Activated naive CD8-positive, alpha-beta T cell treated with anti-CD3 and anti-CD28 coated beads for 36 hours (primary cell): ENCODE measurements at regions not wholly inside any gene's neighbourhood (a gene's known extent, or its start where the extent isn't known, plus 50 kb on each side); places are given as distances from the start of the nearest gene placed in this dataset.

ENCODE experiments used
- DNase-seq: peaks from one replicate; pipeline ENCODE4 v3.0.0; 2021
- H3K27ac Mint-ChIP-seq: one replicate; pipeline ENCODE4 v1.8.0; 2022; ENCODE audit warnings: mild to moderate bottlenecking, moderate library complexity, mixed read lengths
- H3K27me3 Mint-ChIP-seq: one replicate; pipeline ENCODE4 v1.8.0; 2022; ENCODE audit warnings: mild to moderate bottlenecking, mixed read lengths
- H3K36me3 Mint-ChIP-seq: one replicate; pipeline ENCODE4 v1.8.0; 2021; ENCODE audit warnings: mild to moderate bottlenecking, mixed read lengths
- H3K4me1 Mint-ChIP-seq: one replicate; pipeline ENCODE4 v1.8.0; 2021; ENCODE audit warnings: mixed read lengths
- H3K4me3 Mint-ChIP-seq: one replicate; pipeline ENCODE4 v1.8.0; 2022; ENCODE audit warnings: mild to moderate bottlenecking, moderate library complexity, mixed read lengths
- H3K9me3 Mint-ChIP-seq: one replicate; pipeline ENCODE4 v1.8.0; 2022; ENCODE audit warnings: mixed read lengths

DNA sequence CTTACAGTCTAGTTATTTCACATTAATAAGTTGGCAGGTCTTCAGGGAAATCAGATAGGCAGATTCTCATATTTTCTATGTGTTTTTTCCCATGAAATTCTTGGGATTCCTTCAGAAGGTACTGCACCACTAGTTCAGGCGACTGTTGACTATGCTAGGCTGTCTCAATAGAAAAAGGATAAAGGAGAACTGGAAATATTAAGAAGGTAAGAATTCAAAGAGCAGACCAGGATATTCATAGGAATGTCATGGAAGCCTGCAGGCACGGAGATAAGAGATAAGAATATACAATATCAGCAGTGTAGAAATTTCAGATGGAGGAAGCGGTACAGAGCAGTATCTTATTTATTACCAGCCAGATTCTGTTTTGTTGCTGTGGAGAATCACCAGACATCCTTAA is 432.1 kb upstream of the MDFIC2 start:
- H3K36me3 Mint-ChIP-seq, result no peaks in the 10 kb centered on the region
- H3K9me3 Mint-ChIP-seq, result no peaks in the 10 kb centered on the region
- no peak for DNase-seq
- no peak overlapping the region for H3K27ac Mint-ChIP-seq
- H3K27me3 Mint-ChIP-seq, result peaks cover 28% of the 10 kb centered on the region
- no peak overlapping the region for H3K4me3 Mint-ChIP-seq
- H3K4me1 Mint-ChIP-seq, result no peaks in the 10 kb centered on the region

DNA sequence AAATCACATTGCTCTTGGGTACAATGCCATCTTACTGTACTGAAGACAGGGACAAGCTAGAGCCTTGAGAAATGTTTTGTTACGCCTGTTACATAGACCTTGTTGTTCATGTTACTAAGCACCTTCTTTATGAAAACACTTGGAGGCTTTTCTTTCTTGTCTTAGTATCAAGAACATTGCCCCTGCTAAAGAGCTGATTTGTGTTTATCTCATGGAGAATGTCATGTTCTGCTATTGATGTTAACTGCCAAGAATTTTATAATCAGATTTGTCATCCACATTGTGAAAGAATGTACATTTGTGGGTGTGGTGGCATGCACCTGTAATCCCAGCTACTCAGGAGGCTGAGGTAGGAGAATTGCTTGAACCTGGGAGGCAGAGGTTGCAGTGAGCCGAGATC is 431.3 kb upstream of the MDFIC2 start:
- Mint-ChIP-seq H3K4me3 (no peak overlapping the region), H3K27me3 (peaks cover 22% of the 10 kb centered on the region), H3K27ac (no peak overlapping the region), H3K9me3 (no peaks in the 10 kb centered on the region), H3K4me1 (no peaks in the 10 kb centered on the region), H3K36me3 (no peaks in the 10 kb centered on the region)
- DNase-seq, result no peak

DNA sequence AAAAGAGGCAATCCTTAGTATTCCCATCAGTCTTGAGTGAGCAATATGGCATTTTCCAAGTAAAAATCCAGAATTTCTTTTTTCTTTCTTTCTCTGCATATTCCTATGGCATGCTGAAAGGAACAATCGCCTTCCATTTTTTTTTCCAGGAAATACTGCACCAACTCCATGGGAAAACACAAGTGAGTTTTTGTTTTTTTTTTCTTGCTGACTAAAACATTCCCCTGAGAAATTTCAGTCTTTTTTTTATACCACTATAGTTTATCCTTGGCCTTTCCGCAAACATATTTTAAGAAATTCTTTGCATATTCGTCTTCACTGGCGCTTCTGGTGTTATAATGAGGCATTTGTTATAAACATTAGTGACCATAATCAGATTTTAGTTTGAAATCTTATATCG is 429.6 kb upstream of the MDFIC2 start:
- no peaks in the 10 kb centered on the region for H3K9me3 Mint-ChIP-seq
- H3K4me3 Mint-ChIP-seq, result no peak overlapping the region
- H3K27ac Mint-ChIP-seq, result no peak overlapping the region
- DNase-seq, result no peak
- H3K27me3 Mint-ChIP-seq, result peaks cover 9% of the 10 kb centered on the region
- H3K36me3 Mint-ChIP-seq, result no peaks in the 10 kb centered on the region
- H3K4me1 Mint-ChIP-seq, result peaks cover 9% of the 10 kb centered on the region

DNA sequence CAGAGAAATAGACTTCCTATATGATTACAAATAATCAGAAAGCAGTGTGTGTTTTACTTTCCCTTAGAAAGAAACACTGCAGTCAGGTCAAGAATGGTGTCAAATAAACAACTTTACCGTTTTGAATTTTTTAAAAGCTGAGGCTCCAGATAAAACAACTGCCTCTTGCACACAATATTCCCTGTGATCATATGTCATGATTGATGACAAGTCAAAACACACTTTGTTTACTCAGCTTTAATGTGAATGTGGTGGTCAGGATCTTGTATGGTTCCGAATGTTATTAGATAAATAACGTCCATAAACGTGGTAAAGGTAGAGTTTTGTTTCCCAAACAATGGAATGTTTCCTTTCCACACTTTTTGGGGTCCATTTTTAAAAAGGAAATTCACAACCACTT is 428.4 kb upstream of the MDFIC2 start:
- H3K36me3 Mint-ChIP-seq, result no peaks in the 10 kb centered on the region
- no peak overlapping the region for H3K4me3 Mint-ChIP-seq
- H3K4me1 Mint-ChIP-seq, result peaks cover 9% of the 10 kb centered on the region
- H3K27ac Mint-ChIP-seq, result no peak overlapping the region
- H3K27me3 Mint-ChIP-seq, result peaks cover 9% of the 10 kb centered on the region
- no peaks in the 10 kb centered on the region for H3K9me3 Mint-ChIP-seq
- DNase-seq, result no peak

DNA sequence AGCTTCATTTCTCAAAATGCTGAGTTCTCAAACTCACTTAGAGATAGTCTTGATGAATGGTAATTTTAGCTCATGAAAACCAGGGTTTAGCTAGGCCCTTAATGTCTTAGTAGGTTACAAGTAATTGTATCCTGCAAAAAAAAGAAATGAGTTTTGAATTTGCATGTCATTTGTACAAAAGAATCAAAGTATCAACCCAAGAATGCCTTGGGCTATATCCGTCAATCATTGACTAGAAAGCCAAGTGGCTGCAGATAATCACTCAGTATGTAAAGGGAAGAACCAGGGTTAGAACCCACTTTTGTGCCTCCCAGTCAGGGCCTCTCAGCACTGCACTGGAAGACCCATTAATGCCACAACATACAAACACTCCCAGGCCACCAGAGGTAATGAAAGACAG is 427.6 kb upstream of the MDFIC2 start:
- Mint-ChIP-seq H3K36me3 (no peaks in the 10 kb centered on the region), H3K27ac (no peak overlapping the region), H3K27me3 (peaks cover 9% of the 10 kb centered on the region), H3K4me1 (peaks cover 9% of the 10 kb centered on the region), H3K9me3 (no peaks in the 10 kb centered on the region), H3K4me3 (no peak overlapping the region)
- DNase-seq, result no peak

DNA sequence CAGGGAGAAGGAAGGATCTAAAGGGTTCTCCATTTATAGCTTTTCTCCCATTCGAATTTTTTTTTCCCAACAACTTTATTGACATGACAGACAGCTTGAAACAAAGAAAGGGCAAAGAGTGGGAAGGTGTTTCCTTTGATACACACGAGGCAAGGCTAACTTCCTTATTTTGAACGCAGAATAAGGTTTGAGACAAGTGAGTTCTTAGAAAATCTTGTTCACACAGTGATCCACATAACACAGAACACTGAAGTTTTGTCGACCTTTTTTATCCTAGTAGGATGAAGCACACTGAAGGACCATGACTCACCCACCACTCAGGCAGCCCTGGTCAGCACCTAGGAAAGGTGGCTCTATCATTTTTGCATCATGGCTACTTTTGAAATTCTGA is 425.8 kb upstream of the MDFIC2 start:
- H3K27me3 Mint-ChIP-seq, result peaks cover 7% of the 10 kb centered on the region
- no peak overlapping the region for H3K27ac Mint-ChIP-seq
- H3K36me3 Mint-ChIP-seq, result no peaks in the 10 kb centered on the region
- H3K4me1 Mint-ChIP-seq, result peaks cover 9% of the 10 kb centered on the region
- DNase-seq, result no peak
- H3K9me3 Mint-ChIP-seq, result no peaks in the 10 kb centered on the region
- H3K4me3 Mint-ChIP-seq, result no peak overlapping the region

DNA sequence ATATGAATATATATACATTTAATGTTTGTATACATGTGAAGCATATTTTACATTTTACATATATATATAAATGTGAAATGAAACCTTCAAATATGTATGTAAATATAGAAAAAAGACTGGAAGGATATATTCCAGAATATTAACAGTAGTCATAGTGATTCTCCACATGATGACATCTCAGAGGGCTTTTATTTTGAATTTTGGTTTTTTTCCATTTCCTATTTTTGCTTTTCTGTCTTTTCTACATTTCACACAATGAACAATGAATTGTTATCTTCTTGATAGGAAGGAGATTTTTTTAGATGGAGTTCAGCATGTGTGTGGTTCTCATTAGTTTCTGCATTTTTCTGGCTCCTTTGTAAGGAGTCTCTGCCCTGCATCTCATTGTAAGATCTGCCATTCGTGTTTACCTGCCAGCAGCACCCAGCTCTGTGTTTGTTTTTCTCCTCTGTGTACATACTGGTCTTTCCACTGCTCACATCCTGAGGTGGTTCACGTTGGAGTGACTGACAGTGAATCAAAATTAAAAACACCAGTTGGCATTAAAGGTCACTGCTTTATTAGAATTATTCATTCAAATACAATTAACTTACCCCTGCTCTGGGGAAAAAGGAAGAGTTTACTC is 425.3 kb upstream of the MDFIC2 start:
- no peaks in the 10 kb centered on the region for H3K9me3 Mint-ChIP-seq
- H3K27ac Mint-ChIP-seq, result no peak overlapping the region
- peaks cover 9% of the 10 kb centered on the region for H3K4me1 Mint-ChIP-seq
- no peak for DNase-seq
- H3K36me3 Mint-ChIP-seq, result no peaks in the 10 kb centered on the region
- peaks cover 7% of the 10 kb centered on the region for H3K27me3 Mint-ChIP-seq
- no peak overlapping the region for H3K4me3 Mint-ChIP-seq

DNA sequence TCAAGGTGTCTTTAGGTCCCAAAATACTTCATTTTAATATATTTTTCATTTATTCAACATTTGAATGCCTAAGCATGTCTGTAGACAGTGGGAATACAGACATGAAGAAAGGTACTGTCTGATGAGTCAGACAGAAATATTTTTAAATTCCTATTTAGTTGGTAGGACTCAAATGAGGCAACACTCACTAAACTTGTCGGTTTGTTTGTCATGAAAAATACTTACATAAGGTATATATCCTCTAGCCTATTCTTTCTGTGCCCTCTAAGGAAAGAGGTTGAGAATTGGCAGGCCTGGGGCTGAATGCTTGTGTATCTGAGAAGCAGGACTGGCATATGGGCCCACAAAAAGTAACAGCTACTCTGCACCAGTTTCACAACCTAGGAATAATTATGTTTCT is 423.6 kb upstream of the MDFIC2 start:
- Mint-ChIP-seq H3K9me3 (no peaks in the 10 kb centered on the region), H3K36me3 (no peaks in the 10 kb centered on the region), H3K4me3 (no peak overlapping the region), H3K4me1 (peaks cover 9% of the 10 kb centered on the region), H3K27ac (no peak overlapping the region), H3K27me3 (peaks cover 5% of the 10 kb centered on the region)
- no peak for DNase-seq

DNA sequence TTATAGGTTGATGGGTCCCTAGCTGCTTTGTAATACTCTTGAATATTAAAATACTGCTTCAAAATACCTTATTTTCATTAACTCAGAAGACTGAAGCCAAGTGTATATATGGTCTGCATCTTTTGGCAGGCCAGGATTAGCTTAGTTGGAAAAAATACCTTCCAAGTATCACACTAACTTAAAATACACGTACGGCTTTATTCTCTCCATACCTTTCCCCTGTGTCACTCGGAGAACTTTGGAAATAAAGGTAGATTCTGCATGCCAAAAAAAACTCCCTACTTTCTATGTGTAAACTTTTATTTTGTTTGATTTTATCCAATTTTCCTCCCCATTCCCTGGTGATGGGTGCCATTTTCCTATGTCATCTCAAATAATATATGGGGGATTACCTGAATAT is 422.3 kb upstream of the MDFIC2 start:
- Mint-ChIP-seq H3K27me3 (peaks cover 5% of the 10 kb centered on the region), H3K9me3 (no peaks in the 10 kb centered on the region), H3K27ac (no peak overlapping the region), H3K36me3 (no peaks in the 10 kb centered on the region), H3K4me1 (peaks cover 9% of the 10 kb centered on the region), H3K4me3 (no peak overlapping the region)
- DNase-seq, result no peak

DNA sequence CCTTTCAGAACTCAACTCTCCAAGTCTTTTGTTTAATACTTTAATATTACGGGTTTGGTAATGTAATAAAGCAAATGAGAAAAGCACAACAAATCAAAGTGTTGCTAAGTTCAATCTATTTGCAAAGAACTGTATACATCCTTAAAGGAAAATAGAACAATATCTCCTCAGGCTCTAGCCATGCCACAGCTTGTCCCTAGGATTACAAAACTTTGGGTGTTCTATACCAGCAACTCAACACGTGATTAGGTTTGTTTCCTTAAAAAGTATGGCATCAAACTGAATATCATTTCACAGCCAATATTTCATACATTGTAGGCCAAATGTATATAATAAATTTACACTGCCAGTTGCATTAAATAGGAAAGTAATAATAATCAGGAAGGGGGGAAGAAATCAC is 418.6 kb upstream of the MDFIC2 start:
- no peaks in the 10 kb centered on the region for H3K36me3 Mint-ChIP-seq
- H3K27me3 Mint-ChIP-seq, result peaks cover 5% of the 10 kb centered on the region
- no peak overlapping the region for H3K27ac Mint-ChIP-seq
- H3K9me3 Mint-ChIP-seq, result no peaks in the 10 kb centered on the region
- no peaks in the 10 kb centered on the region for H3K4me1 Mint-ChIP-seq
- no peak for DNase-seq
- H3K4me3 Mint-ChIP-seq, result no peak overlapping the region

DNA sequence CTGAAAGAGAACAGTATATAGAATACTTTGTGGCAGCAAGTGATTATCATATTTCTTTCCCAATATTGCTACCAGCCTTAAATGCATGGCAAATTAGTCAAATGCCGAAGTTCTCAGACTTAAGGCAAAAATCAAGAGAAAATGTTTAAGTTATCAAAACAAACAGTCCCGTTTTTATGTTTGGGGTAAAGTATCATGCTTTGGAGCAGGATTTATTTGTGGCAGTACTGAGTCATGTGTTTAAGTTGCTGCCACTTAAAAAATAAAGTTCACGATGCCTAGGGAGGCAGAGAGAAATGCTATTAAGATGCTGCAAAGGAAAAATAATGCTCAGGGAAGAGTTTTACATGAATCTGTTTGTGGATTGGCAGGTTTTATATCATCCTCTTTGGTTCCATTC is 417.4 kb upstream of the MDFIC2 start:
- H3K4me3 Mint-ChIP-seq, result no peak overlapping the region
- no peak for DNase-seq
- H3K27ac Mint-ChIP-seq, result no peak overlapping the region
- no peaks in the 10 kb centered on the region for H3K4me1 Mint-ChIP-seq
- no peaks in the 10 kb centered on the region for H3K9me3 Mint-ChIP-seq
- no peaks in the 10 kb centered on the region for H3K36me3 Mint-ChIP-seq
- peaks cover 5% of the 10 kb centered on the region for H3K27me3 Mint-ChIP-seq

DNA sequence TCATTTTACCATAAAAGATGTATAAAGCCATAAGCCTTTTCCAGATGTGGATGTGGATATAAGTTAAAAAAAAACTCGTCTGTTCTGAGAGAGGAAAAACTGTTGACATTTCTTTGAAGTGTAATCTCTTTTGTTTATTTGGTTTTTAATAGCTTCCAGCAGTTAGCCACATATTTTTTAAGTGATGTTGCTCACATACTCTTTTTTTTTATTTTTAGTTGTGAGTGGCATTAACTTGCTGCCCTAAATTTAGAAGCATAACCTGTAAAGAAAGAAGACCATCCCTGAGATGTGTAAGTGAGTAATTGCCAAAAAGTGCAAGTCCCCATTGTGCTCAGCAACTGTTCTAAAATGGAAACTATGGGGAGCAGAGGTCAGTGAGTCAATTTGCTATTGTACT is 415.9 kb upstream of the MDFIC2 start:
- no peak overlapping the region for H3K4me3 Mint-ChIP-seq
- H3K27ac Mint-ChIP-seq, result no peak overlapping the region
- H3K36me3 Mint-ChIP-seq, result no peaks in the 10 kb centered on the region
- DNase-seq, result no peak
- no peaks in the 10 kb centered on the region for H3K9me3 Mint-ChIP-seq
- H3K27me3 Mint-ChIP-seq, result peaks cover 9% of the 10 kb centered on the region
- H3K4me1 Mint-ChIP-seq, result no peaks in the 10 kb centered on the region

DNA sequence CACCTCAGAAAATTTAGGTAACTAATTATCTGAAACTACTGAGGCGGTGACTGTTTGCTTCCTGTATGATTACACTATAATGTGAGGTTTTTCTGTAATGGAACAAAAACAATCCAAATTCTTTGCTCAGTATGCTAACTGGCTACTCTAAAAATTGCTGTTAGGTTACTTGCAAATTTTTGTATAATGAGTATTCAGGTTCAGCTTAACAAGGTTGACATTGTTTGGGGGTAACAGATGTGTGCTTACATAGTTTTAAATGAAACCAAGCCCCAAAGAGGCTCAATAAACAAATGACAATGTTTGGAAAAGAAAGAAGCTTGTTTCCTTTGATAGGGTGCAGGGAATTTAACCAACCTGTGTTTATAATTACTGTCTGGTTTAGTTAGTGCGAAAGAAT is 414.5 kb upstream of the MDFIC2 start:
- Mint-ChIP-seq H3K27ac (no peak overlapping the region), H3K27me3 (peaks cover 4% of the 10 kb centered on the region), H3K4me1 (no peaks in the 10 kb centered on the region), H3K36me3 (no peaks in the 10 kb centered on the region), H3K4me3 (no peak overlapping the region), H3K9me3 (no peaks in the 10 kb centered on the region)
- no peak for DNase-seq

DNA sequence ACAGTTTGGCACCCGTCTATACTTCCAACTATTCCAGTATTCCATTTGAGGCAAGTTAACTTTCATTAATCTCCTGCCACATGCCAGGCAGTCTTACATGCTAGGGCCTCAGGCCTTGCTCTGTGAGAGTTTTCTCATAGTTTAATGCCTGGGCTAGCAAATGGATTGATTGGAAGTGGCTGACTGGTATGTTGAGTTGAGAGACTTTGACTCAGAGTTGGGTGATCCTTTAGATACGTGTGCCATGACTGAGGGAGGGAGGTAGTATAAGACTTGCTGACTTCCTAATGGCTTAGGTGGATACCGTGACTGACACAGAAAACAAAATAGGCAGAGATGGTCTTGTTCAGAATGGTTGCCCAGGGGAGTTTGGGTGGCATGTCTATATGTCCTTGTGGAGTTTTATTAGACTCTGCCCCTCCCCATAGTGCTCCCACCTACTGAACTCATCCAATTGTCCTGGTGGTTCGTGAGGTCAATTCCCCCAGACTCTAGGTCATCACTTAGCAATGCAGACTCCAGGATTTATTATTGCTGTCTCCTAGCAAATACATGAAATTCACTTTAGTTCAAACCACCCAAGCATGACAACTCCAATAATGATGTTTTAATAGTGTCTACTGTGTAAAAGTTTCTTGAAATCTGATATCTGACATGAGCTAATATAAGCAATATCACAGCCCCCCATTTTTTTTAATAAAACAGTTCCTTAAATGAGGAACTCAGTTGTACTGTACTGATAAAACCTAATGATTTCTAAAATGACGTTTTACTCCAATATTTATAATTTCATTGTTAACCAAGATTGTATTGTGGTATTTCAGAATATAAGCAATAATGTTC is 413.9 kb upstream of the MDFIC2 start:
- H3K36me3 Mint-ChIP-seq, result no peaks in the 10 kb centered on the region
- no peak overlapping the region for H3K27ac Mint-ChIP-seq
- H3K27me3 Mint-ChIP-seq, result peaks cover 4% of the 10 kb centered on the region
- no peak for DNase-seq
- no peaks in the 10 kb centered on the region for H3K9me3 Mint-ChIP-seq
- H3K4me3 Mint-ChIP-seq, result no peak overlapping the region
- no peaks in the 10 kb centered on the region for H3K4me1 Mint-ChIP-seq

DNA sequence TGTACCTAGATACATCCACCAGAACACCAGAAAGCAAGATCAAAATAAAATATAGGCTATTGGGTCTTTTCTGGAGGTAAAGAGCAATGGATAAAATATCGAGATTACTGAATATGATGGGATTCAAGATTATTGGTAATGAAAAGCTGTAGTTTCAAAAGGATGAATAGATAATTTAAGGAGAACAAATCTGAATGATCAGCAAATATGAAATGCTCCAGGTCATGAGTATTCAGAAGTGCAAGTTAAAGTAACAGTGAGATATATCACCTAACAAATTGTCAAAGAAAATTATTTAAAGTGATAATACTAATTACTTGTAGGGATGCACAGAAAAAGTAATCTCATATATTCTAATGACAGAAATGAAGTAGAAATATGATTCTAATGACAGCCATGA is 409.6 kb upstream of the MDFIC2 start:
- DNase-seq, result no peak
- Mint-ChIP-seq H3K9me3 (no peaks in the 10 kb centered on the region), H3K4me1 (no peaks in the 10 kb centered on the region), H3K4me3 (no peak overlapping the region), H3K27ac (no peak overlapping the region), H3K27me3 (peaks cover 14% of the 10 kb centered on the region), H3K36me3 (no peaks in the 10 kb centered on the region)

DNA sequence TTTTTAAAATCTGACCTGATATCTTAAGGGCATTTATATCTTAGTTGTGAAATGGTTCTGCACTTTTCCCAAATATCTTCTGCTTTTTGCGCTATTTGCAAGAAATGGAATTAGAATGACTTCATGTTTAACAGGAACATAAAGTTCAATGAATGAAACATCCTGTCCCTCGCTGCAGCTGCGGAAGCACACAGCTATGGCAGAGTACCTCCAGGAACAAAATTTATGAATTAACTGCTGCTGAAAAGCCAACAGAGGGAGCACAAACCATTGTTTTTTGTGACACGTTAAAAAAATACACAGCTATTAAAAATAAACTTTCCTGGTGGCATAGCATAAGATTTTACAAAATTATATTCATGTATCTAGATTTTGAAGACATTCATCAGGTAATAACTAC is 404.4 kb upstream of the MDFIC2 start:
- H3K4me3 Mint-ChIP-seq, result no peak overlapping the region
- peaks cover 2% of the 10 kb centered on the region for H3K4me1 Mint-ChIP-seq
- no peak for DNase-seq
- peaks cover 11% of the 10 kb centered on the region for H3K9me3 Mint-ChIP-seq
- H3K27ac Mint-ChIP-seq, result no peak overlapping the region
- H3K27me3 Mint-ChIP-seq, result peaks cover 13% of the 10 kb centered on the region
- H3K36me3 Mint-ChIP-seq, result peaks cover 1% of the 10 kb centered on the region
